OCI-LY1 (cell line): ENCODE measurements at regions not wholly inside any gene's neighbourhood (a gene's known extent, or its start where the extent isn't known, plus 50 kb on each side); places are given as distances from the start of the nearest gene placed in this dataset.

Source experiments
- H2AFZ ChIP-seq: fragments of 200-600 bp; sonication (generic), shearing (Covaris generic); 2 replicates; pipeline ENCODE4 v1.6.0; 2014; ENCODE audit warnings: antibody characterized with exemption, mild to moderate bottlenecking, low read length
- H3F3A ChIP-seq: fragments of 200-600 bp; sonication (generic), shearing (Covaris generic); 2 replicates; pipeline ENCODE4 v1.6.0; 2014; ENCODE audit warnings: mild to moderate bottlenecking, antibody characterized with exemption, low read length, moderate library complexity; ENCODE audit not compliant: insufficient read depth
- H3K27ac ChIP-seq: fragments of 200-600 bp; sonication (generic); 2 replicates; pipeline ENCODE4 v1.5.1; 2014; ENCODE audit warnings: low read length, mixed run types, mild to moderate bottlenecking, low read depth; ENCODE audit not compliant: poor library complexity, severe bottlenecking
- H3K27me3 ChIP-seq: fragments of 200-600 bp; sonication (generic); 2 replicates; pipeline ENCODE4 v1.6.0; 2014; ENCODE audit warnings: antibody characterized with exemption, mild to moderate bottlenecking, low read length, moderate library complexity; ENCODE audit not compliant: insufficient read depth
- H3K36me3 ChIP-seq: fragments of 200-600 bp; sonication (generic); 2 replicates; pipeline ENCODE4 v1.6.1; 2014; ENCODE audit warnings: mild to moderate bottlenecking, antibody characterized with exemption, low read length, moderate library complexity, mixed read lengths; ENCODE audit not compliant: insufficient read depth
- H3K4me1 ChIP-seq: fragments of 200-600 bp; sonication (generic); 2 replicates; pipeline ENCODE4 v1.5.1; 2014; ENCODE audit warnings: mild to moderate bottlenecking, low read length, moderate library complexity; ENCODE audit not compliant: insufficient read depth, severe bottlenecking
- H3K4me2 ChIP-seq: fragments of 200-600 bp; sonication (generic), shearing (Covaris generic); 2 replicates; pipeline ENCODE4 v1.6.1; 2014; ENCODE audit warnings: low read length
- H3K4me3 ChIP-seq: fragments of 200-600 bp; sonication (generic); 2 replicates; pipeline ENCODE4 v1.5.1; 2014; ENCODE audit warnings: low read length, low read depth, mild to moderate bottlenecking, mixed read lengths; ENCODE audit not compliant: poor library complexity, severe bottlenecking
- H3K79me2 ChIP-seq: fragments of 200-600 bp; shearing (Covaris generic); 2 replicates; pipeline ENCODE4 v1.6.1; 2016; ENCODE audit warnings: mixed run types, low read length, mixed read lengths; ENCODE audit not compliant: insufficient read depth
- H3K9ac ChIP-seq: fragments of 200-600 bp; sonication (generic), shearing (Covaris generic); 2 replicates; pipeline ENCODE4 v1.6.1; 2014; ENCODE audit warnings: mild to moderate bottlenecking, low read length, mixed read lengths
- H3K9me2 ChIP-seq: fragments of 200-600 bp; sonication (generic), shearing (Covaris generic); 2 replicates; pipeline ENCODE4 v1.6.1; 2014; ENCODE audit warnings: low read depth, mild to moderate bottlenecking, low read length, mixed read lengths
- H3K9me3 ChIP-seq: fragments of 200-600 bp; shearing (Covaris generic); 2 replicates; pipeline ENCODE4 v1.6.1; 2014; ENCODE audit warnings: low read length, mixed read lengths
- H4K20me1 ChIP-seq: fragments of 200-600 bp; sonication (generic), shearing (Covaris generic); 2 replicates; pipeline ENCODE4 v1.6.0; 2016; ENCODE audit warnings: mild to moderate bottlenecking, low read length; ENCODE audit not compliant: insufficient read depth
- EZH2 ChIP-seq: fragments of 200-600 bp; sonication (generic), shearing (Covaris generic); IDR thresholded peaks from 2 replicates; pipeline ENCODE4 v1.8.0; 2017; ENCODE audit warnings: borderline replicate concordance, mixed run types, mild to moderate bottlenecking, antibody characterized with exemption, low read length, moderate library complexity, mixed read lengths
- TF ChIP-seq, protein P1 (sequence below): fragments of 200-600 bp; sonication (generic), shearing (Covaris generic); IDR thresholded peaks from 2 replicates; pipeline ENCODE4 v1.5.1; 2017; ENCODE audit warnings: mild to moderate bottlenecking, antibody characterized with exemption, low read length, moderate library complexity, mixed read lengths

DNA sequence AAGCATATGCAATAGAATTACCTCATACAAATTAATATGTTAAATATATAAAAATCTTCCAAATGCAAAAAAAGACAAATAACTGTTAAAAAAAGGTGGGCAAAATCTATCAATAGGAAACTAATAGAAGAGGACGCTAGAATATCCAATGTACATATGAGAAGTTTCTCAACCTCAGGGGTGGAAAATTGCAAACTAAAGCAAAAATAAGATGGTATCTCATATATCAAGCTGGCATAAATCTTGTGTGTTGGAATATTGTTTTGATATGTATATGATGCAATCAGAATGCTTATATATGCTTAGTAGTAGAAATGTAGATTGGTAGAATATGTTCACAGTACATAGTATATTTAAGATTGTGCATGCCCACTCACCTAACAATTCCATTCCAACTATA, 395.0 kb upstream of the OPRM1 start:
- Histone ChIP-seq H3K4me1 (no peaks in the 10 kb centered on the region), H3F3A (no peaks in the 10 kb centered on the region), H3K9me3 (no peaks in the 10 kb centered on the region)

DNA sequence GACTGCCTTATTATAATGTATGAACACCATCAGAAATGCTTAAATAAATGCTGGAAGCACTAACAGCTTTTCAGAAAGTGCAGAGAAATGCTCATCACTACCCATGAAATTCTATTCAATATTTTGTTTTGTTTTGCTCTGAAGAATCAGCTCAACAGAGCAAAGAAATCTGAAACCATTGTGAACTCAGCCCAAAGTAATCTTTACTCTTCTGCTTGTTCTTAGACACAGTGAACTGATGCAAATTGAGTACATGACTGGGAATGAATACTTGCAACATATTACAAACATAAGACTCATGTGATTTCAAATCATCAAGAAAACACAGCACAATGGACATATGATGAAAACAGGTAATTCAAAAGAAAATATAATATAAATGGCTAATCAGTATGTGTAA, 404.6 kb upstream of the OPRM1 start:
- Histone ChIP-seq H4K20me1 (no peaks in the 10 kb centered on the region), H3K9ac (no peak overlapping the region), H3K4me3 (no peak overlapping the region), H3K27me3 (no peaks in the 10 kb centered on the region), H3K79me2 (no peaks in the 10 kb centered on the region), H3K9me2 (no peaks in the 10 kb centered on the region), H3K36me3 (no peaks in the 10 kb centered on the region), H3K9me3 (no peaks in the 10 kb centered on the region), H3K27ac (no peak overlapping the region), H3F3A (no peaks in the 10 kb centered on the region), H2AFZ (no peak overlapping the region), H3K4me1 (no peaks in the 10 kb centered on the region), H3K4me2 (no peak overlapping the region)
- TF ChIP-seq, protein P1, sequence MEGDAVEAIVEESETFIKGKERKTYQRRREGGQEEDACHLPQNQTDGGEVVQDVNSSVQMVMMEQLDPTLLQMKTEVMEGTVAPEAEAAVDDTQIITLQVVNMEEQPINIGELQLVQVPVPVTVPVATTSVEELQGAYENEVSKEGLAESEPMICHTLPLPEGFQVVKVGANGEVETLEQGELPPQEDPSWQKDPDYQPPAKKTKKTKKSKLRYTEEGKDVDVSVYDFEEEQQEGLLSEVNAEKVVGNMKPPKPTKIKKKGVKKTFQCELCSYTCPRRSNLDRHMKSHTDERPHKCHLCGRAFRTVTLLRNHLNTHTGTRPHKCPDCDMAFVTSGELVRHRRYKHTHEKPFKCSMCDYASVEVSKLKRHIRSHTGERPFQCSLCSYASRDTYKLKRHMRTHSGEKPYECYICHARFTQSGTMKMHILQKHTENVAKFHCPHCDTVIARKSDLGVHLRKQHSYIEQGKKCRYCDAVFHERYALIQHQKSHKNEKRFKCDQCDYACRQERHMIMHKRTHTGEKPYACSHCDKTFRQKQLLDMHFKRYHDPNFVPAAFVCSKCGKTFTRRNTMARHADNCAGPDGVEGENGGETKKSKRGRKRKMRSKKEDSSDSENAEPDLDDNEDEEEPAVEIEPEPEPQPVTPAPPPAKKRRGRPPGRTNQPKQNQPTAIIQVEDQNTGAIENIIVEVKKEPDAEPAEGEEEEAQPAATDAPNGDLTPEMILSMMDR: no peak
- TF ChIP-seq EZH2: no peak

More for the DNA sequence above, 395.0 kb upstream of the OPRM1 start:
- Histone ChIP-seq H3K4me2 (no peak overlapping the region), H4K20me1 (no peaks in the 10 kb centered on the region), H3K9ac (no peak overlapping the region), H3K27ac (no peak overlapping the region), H3K9me2 (no peaks in the 10 kb centered on the region), H2AFZ (no peak overlapping the region), H3K4me3 (no peak overlapping the region), H3K36me3 (no peaks in the 10 kb centered on the region), H3K27me3 (no peaks in the 10 kb centered on the region), H3K79me2 (no peaks in the 10 kb centered on the region)
- TF ChIP-seq, protein P1: no peak
- TF ChIP-seq EZH2: no peak

DNA sequence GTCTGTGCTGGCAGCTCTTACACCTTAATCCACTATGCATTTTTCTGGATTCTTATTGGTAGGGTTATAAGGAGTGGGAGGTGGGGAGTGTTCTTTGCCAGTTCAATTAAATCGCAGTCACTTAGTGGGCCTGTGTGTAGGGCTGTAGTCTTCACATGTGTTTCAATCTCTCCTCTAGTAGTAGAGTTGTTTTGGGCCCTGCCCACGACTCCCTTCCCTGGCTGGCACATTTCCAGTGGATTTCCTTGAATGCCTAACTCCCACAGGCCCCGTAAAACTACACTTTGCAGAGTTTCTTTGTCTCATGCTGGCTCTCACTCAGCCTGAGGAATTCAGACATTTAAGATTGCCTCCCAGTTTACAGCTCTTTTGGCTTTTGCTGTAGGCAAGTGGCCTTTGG, 414.0 kb upstream of the OPRM1 start:
- Histone ChIP-seq H3K79me2 (no peaks in the 10 kb centered on the region), H3K4me1 (no peaks in the 10 kb centered on the region), H3F3A (no peaks in the 10 kb centered on the region), H3K9ac (no peak overlapping the region), H3K27ac (no peak overlapping the region), H3K27me3 (no peaks in the 10 kb centered on the region), H3K9me2 (no peaks in the 10 kb centered on the region), H3K9me3 (no peaks in the 10 kb centered on the region), H3K4me2 (no peak overlapping the region), H3K36me3 (no peaks in the 10 kb centered on the region), H2AFZ (no peak overlapping the region), H4K20me1 (no peaks in the 10 kb centered on the region), H3K4me3 (no peak overlapping the region)
- TF ChIP-seq EZH2: no peak
- TF ChIP-seq, protein P1: no peak
